H1 (cell line): ENCODE measurements at regions not wholly inside any gene's neighbourhood (a gene's known extent, or its start where the extent isn't known, plus 50 kb on each side); places are given as distances from the start of the nearest gene placed in this dataset.

ENCODE experiments used
- CTCF ChIA-PET: fragments of 300-600 bp; sonication (Branson Sonifier 250); formaldehyde crosslinking; loops from one replicate; lab custom pipeline; 2021; ENCODE audit not compliant: partially characterized antibody; lab: Charles Lee
- POLR2A ChIA-PET: fragments of 300-600 bp; sonication (Branson Sonifier 250); formaldehyde crosslinking; loops from one replicate; lab custom pipeline; 2021; ENCODE audit warnings: inconsistent platforms; ENCODE audit not compliant: partially characterized antibody; lab: Charles Lee
- DNase-seq, 2 experiments: peaks; one replicate each; pipeline versions ENCODE4 v3.0.0 to v3.0.0-alpha.2; 2010 to 2022; ENCODE audit warnings: low spot score in 2 of 2, low read depth in 1 of 2, mixed read lengths in 1 of 2
- FAIRE-seq: peaks from 2 replicates; lab custom pipeline; 2011; peaks lifted over from hg19 to GRCh38; lab: Jason Lieb, UNC
- H2AFZ ChIP-seq: 2 replicates; pipeline ENCODE4 v1.8.1; 2012; ENCODE audit warnings: low read length, inconsistent platforms
- H2AK5ac ChIP-seq: 2 replicates; pipeline ENCODE4 v1.6.1; 2013; ENCODE audit warnings: low read depth, low read length
- H2BK120ac ChIP-seq: replicated peaks from 2 replicates; pipeline ENCODE3; 2013; ENCODE audit warnings: low read depth, low read length, inconsistent platforms
- H2BK12ac ChIP-seq: 2 replicates; pipeline ENCODE4 v1.6.1; 2013; ENCODE audit warnings: low read depth, low read length
- H2BK15ac ChIP-seq: 2 replicates; pipeline ENCODE4 v1.6.1; 2013; ENCODE audit warnings: low read length
- H2BK20ac ChIP-seq: 2 replicates; pipeline ENCODE4 v1.6.1; 2013; ENCODE audit warnings: low read length
- H2BK5ac ChIP-seq: 2 replicates; pipeline ENCODE4 v1.6.1; 2013; ENCODE audit warnings: low read depth, low read length
- H3K14ac ChIP-seq: 2 replicates; pipeline ENCODE4 v1.6.1; 2013; ENCODE audit warnings: inconsistent platforms; ENCODE audit not compliant: insufficient read length
- H3K18ac ChIP-seq: 2 replicates; pipeline ENCODE4 v1.6.1; 2013; ENCODE audit warnings: low read length; ENCODE audit errors: extremely low read depth
- H3K23ac ChIP-seq: 2 replicates; pipeline ENCODE4 v1.6.1; 2013; ENCODE audit warnings: inconsistent platforms; ENCODE audit not compliant: insufficient read length
- H3K23me2 ChIP-seq: 2 replicates; pipeline ENCODE4 v1.6.1; 2013; ENCODE audit warnings: low read depth, low read length
- H3K27ac ChIP-seq: 2 replicates; pipeline ENCODE4 v1.6.1; 2011; ENCODE audit warnings: low read depth, low read length, inconsistent platforms
- H3K27me3 ChIP-seq, 4 experiments: replicated peaks in 1 of 4; 1 replicate in 1 of 4; 2 replicates in 3 of 4; pipeline versions ENCODE4 v1.6.1 to v1.8.1; 2011 to 2013; ENCODE audit warnings: low read length in 3 of 4, mild to moderate bottlenecking in 3 of 4, inconsistent platforms in 2 of 4, mixed read lengths in 2 of 4, moderate library complexity in 1 of 4; ENCODE audit not compliant: control insufficient read depth in 3 of 4, insufficient read depth in 3 of 4; ENCODE audit errors: extremely low read depth in 1 of 4
- H3K36me3 ChIP-seq, 4 experiments: 2 replicates each; pipeline versions ENCODE4 v1.6.1 to v1.8.1; 2011 to 2013; ENCODE audit warnings: mild to moderate bottlenecking in 4 of 4, low read length in 3 of 4, moderate library complexity in 2 of 4, control low read depth in 1 of 4, inconsistent platforms in 1 of 4; ENCODE audit not compliant: insufficient read depth in 4 of 4, control insufficient read depth in 2 of 4
- H3K4ac ChIP-seq: replicated peaks from 2 replicates; pipeline ENCODE3; 2013; ENCODE audit warnings: low read length, low read depth, mixed read lengths, inconsistent platforms; ENCODE audit not compliant: insufficient read length
- H3K4me1 ChIP-seq, 4 experiments: replicated peaks in 1 of 4; 1 replicate in 1 of 4; 2 replicates in 3 of 4; pipeline versions ENCODE4 v1.6.1 to v1.8.1; 2011 to 2013; ENCODE audit warnings: low read length in 3 of 4, inconsistent platforms in 2 of 4, mixed read lengths in 1 of 4; ENCODE audit not compliant: insufficient read depth in 4 of 4, control insufficient read depth in 3 of 4
- H3K4me2 ChIP-seq, 2 experiments: 2 replicates each; pipeline versions ENCODE4 v1.6.1 to v1.8.1; 2011 to 2013; ENCODE audit warnings: low read depth in 2 of 2, low read length in 2 of 2, control low read depth in 1 of 2, inconsistent platforms in 1 of 2, mild to moderate bottlenecking in 1 of 2; ENCODE audit not compliant: insufficient read depth in 1 of 2
- H3K4me3 ChIP-seq, 4 experiments: fragments of 200-600, 300-600 bp in 1 of 4; sonication (generic), shearing (Covaris generic), sonication (Bioruptor Twin) in 1 of 4; 2 replicates each; pipeline versions ENCODE4 v1.5.1 to v1.8.1; 2011 to 2016; ENCODE audit warnings: low read length in 4 of 4, low read depth in 3 of 4, control low read depth in 2 of 4, inconsistent platforms in 2 of 4, mild to moderate bottlenecking in 2 of 4, mixed read lengths in 1 of 4, moderate library complexity in 1 of 4; ENCODE audit not compliant: insufficient read depth in 2 of 4; ENCODE audit errors: extremely low read depth in 1 of 4
- H3K56ac ChIP-seq: replicated peaks from 2 replicates; pipeline ENCODE3; 2013; ENCODE audit warnings: low read depth, mild to moderate bottlenecking, mixed read lengths, low read length, inconsistent platforms; ENCODE audit not compliant: insufficient read length
- H3K79me1 ChIP-seq: 2 replicates; pipeline ENCODE4 v1.6.1; 2013; ENCODE audit warnings: low read depth, low read length, control low read depth
- H3K79me2 ChIP-seq, 2 experiments: 2 replicates each; pipeline versions ENCODE4 v1.6.1 to v1.8.1; 2012 to 2013; ENCODE audit warnings: low read length in 2 of 2, mild to moderate bottlenecking in 2 of 2, inconsistent platforms in 1 of 2; ENCODE audit not compliant: insufficient read depth in 2 of 2, control insufficient read depth in 1 of 2
- H3K9ac ChIP-seq, 4 experiments: replicated peaks in 1 of 4; 1 replicate in 1 of 4; 2 replicates in 3 of 4; pipeline versions ENCODE4 v1.6.1 to v1.8.1; 2011 to 2013; ENCODE audit warnings: low read depth in 3 of 4, low read length in 3 of 4, control low read depth in 2 of 4, mild to moderate bottlenecking in 2 of 4, moderate library complexity in 2 of 4, inconsistent platforms in 1 of 4; ENCODE audit errors: extremely low read depth in 1 of 4
- H3K9me3 ChIP-seq, 2 experiments: 2 replicates each; pipeline versions ENCODE4 v1.6.1 to v1.8.1; 2012 to 2013; ENCODE audit warnings: mild to moderate bottlenecking in 2 of 2, moderate library complexity in 2 of 2, control low read depth in 1 of 2, inconsistent platforms in 1 of 2, low read depth in 1 of 2, low read length in 1 of 2, mixed read lengths in 1 of 2; ENCODE audit not compliant: insufficient read depth in 2 of 2
- H4K20me1 ChIP-seq, 2 experiments: replicated peaks in 1 of 2; 2 replicates each; pipeline versions ENCODE3 to v1.8.1; 2011 to 2013; ENCODE audit warnings: inconsistent platforms in 2 of 2, low read length in 2 of 2, mild to moderate bottlenecking in 1 of 2; ENCODE audit not compliant: insufficient read depth in 2 of 2, control insufficient read depth in 1 of 2
- H4K5ac ChIP-seq: 2 replicates; pipeline ENCODE4 v1.6.1; 2013; ENCODE audit warnings: low read length, low read depth, mixed read lengths, inconsistent platforms; ENCODE audit not compliant: insufficient read length
- H4K8ac ChIP-seq: 2 replicates; pipeline ENCODE4 v1.8.0; 2013; ENCODE audit warnings: mild to moderate bottlenecking, moderate library complexity, low read length, inconsistent platforms; ENCODE audit not compliant: insufficient read depth; ENCODE audit errors: extremely low read depth
- H4K91ac ChIP-seq: replicated peaks from 2 replicates; pipeline ENCODE3; 2013; ENCODE audit warnings: low read length, mixed read lengths, inconsistent platforms; ENCODE audit not compliant: insufficient read length
- CBX8 ChIP-seq: fragments of 300-800, 300-1000 bp; sonication (generic); IDR thresholded peaks from 2 replicates; pipeline ENCODE4 v1.7.1; 2016; ENCODE audit warnings: low read depth, low read length, borderline replicate concordance
- CHD1 ChIP-seq: IDR thresholded peaks from 2 replicates; pipeline ENCODE4 v1.6.1; 2012; ENCODE audit warnings: low read depth, low read length, improper control_type of control experiment
- CHD2 ChIP-seq: IDR thresholded peaks from 2 replicates; pipeline ENCODE4 v1.6.1; 2012; ENCODE audit warnings: low read length, improper control_type of control experiment
- KDM4A ChIP-seq: IDR thresholded peaks from one replicate; pipeline ENCODE4 v1.7.1; 2012; ENCODE audit warnings: low read depth, mild to moderate bottlenecking, moderate library complexity, low read length, inconsistent platforms; ENCODE audit not compliant: severe bottlenecking
- KDM5A ChIP-seq: fragments of 200-600 bp; IDR thresholded peaks from 2 replicates; pipeline ENCODE4 v1.7.1; 2012; ENCODE audit warnings: mild to moderate bottlenecking, low read length, inconsistent platforms, mixed read lengths
- POLR2A ChIP-seq, 2 experiments: IDR thresholded peaks; 1 replicate in 1 of 2; 2 replicates in 1 of 2; pipeline ENCODE4 v1.6.1; 2011; ENCODE audit warnings: low read depth in 2 of 2, low read length in 2 of 2, mild to moderate bottlenecking in 2 of 2; ENCODE audit errors: control extremely low read depth in 1 of 2
- SIX5 ChIP-seq: IDR thresholded peaks from 2 replicates; pipeline ENCODE4 v1.6.1; 2011; ENCODE audit warnings: mild to moderate bottlenecking, low read depth, low read length
- ZNF274 ChIP-seq: IDR thresholded peaks from 2 replicates; pipeline ENCODE4 v1.7.0; 2012; ENCODE audit warnings: low read length, borderline replicate concordance; ENCODE audit errors: extremely low read depth
- WGBS, 2 experiments: shearing (Covaris generic) in 1 of 2; methylation state at CpG; one replicate each; pipeline versions ENCODE4 v1.1.6 to v1.1.7; 2013 to 2015; ENCODE audit warnings: low lambda C conversion rate in 2 of 2, mixed read lengths in 2 of 2, inconsistent platforms in 1 of 2, low coverage in 1 of 2, missing lambda C conversion rate in 1 of 2; ENCODE audit not compliant: insufficient replicate concordance in 2 of 2, insufficient coverage in 1 of 2, insufficient read length in 1 of 2; ENCODE audit errors: extremely low coverage in 1 of 2, missing lambda C conversion rate in 1 of 2; 5-methylcytosine and 5-hydroxymethylcytosine counted together
- TF ChIP-seq, protein P1 (sequence below): IDR thresholded peaks from 2 replicates; pipeline ENCODE4 v1.6.1; 2012; ENCODE audit warnings: inconsistent platforms
- TF ChIP-seq, protein P2 (sequence below): IDR thresholded peaks from 2 replicates; pipeline ENCODE4 v1.6.1; 2012; ENCODE audit warnings: low read length, inconsistent platforms

DNA sequence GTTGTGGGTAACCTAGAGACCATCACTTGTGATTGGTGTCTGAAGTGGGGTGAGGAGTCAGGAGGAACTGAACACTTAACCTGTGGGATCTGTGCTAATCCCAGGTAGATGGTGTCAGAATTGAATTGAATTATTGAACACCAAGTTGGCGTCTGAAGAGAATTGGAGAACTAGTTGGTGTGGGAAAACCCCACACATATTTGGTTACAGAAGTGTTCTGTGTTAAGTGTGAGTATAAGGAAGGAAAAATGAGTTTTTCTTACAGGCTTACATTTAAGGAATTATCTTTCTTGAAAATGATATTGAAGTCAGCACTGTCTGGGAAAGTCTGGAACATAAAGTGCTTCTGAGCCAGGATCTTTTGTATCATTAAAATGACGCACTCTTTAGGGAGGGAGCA lies 182.9 kb upstream of the ECI2 start:
- Histone ChIP-seq H3K4me1 (peaks cover 4 to 11% (median 6%) of the 10 kb centered on the region in 4 experiments; a peak in 4 of 7 replicates), H2BK12ac (no peak overlapping the region), H4K5ac (no peak overlapping the region), H3K56ac (no peak overlapping the region), H2AFZ (no peak overlapping the region), H2BK20ac (no peak overlapping the region), H2AK5ac (no peak overlapping the region), H3K79me2 (no peaks in the 10 kb centered on the region), H2BK15ac (no peak overlapping the region), H2BK120ac (no peak overlapping the region), H3K36me3 (no peaks in the 10 kb centered on the region), H4K8ac (no peak overlapping the region), H3K4me2 (no peak overlapping the region), H3K14ac (no peak overlapping the region), H3K9me3 (no peaks in the 10 kb centered on the region), H2BK5ac (no peak overlapping the region), H4K20me1 (no peaks in the 10 kb centered on the region), H3K23me2 (no peaks in the 10 kb centered on the region), H3K4me3 (no peak overlapping the region), H4K91ac (no peak overlapping the region), H3K23ac (no peak overlapping the region), H3K27me3 (peaks cover 0 to 3% (median 0%) of the 10 kb centered on the region in 4 experiments; a peak in 1 of 7 replicates), H3K4ac (no peak overlapping the region), H3K18ac (no peak overlapping the region), H3K9ac (no peak overlapping the region), H3K27ac (no peak overlapping the region), H3K79me1 (no peaks in the 10 kb centered on the region)
- ChIA-PET POLR2A (no interaction called here), CTCF (interaction anchor here (0.9 to 1.6 kb wide), 3 partner anchors 9 to 33 kb away, joined by 3 to 7 read pairs (median 3); no protein-coding TSS in a partner anchor)
- 82% methylated on average over 2 of the region's 2 CpGs; no CpG with 5 or more reads in 1 of the 2 experiments for WGBS, 2 experiments
- no peak for FAIRE-seq
- DNase-seq: no peak
- TF ChIP-seq, protein P1, sequence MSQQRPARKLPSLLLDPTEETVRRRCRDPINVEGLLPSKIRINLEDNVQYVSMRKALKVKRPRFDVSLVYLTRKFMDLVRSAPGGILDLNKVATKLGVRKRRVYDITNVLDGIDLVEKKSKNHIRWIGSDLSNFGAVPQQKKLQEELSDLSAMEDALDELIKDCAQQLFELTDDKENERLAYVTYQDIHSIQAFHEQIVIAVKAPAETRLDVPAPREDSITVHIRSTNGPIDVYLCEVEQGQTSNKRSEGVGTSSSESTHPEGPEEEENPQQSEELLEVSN: no peak
- TF ChIP-seq SIX5 (no peak), KDM4A (no peak), CHD2 (no peak), CBX8 (no peak), KDM5A (no peak), POLR2A (IDR thresholded peaks at IDR 0.05; ENCODE audit: control extremely low read depth in 1 of 2, low read depth in 2 of 2, low read length in 2 of 2) (no peak), ZNF274 (no peak), CHD1 (no peak)
- TF ChIP-seq, protein P2, sequence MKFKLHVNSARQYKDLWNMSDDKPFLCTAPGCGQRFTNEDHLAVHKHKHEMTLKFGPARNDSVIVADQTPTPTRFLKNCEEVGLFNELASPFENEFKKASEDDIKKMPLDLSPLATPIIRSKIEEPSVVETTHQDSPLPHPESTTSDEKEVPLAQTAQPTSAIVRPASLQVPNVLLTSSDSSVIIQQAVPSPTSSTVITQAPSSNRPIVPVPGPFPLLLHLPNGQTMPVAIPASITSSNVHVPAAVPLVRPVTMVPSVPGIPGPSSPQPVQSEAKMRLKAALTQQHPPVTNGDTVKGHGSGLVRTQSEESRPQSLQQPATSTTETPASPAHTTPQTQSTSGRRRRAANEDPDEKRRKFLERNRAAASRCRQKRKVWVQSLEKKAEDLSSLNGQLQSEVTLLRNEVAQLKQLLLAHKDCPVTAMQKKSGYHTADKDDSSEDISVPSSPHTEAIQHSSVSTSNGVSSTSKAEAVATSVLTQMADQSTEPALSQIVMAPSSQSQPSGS: no peak
